ELR (cell line): ENCODE measurements at regions not wholly inside any gene's neighbourhood (a gene's known extent, or its start where the extent isn't known, plus 50 kb on each side); places are given as distances from the start of the nearest gene placed in this dataset.

Source experiments
- DNase-seq: peaks from one replicate; pipeline ENCODE4 v3.0.0-alpha.2; 2015; ENCODE audit warnings: low read depth

DNA sequence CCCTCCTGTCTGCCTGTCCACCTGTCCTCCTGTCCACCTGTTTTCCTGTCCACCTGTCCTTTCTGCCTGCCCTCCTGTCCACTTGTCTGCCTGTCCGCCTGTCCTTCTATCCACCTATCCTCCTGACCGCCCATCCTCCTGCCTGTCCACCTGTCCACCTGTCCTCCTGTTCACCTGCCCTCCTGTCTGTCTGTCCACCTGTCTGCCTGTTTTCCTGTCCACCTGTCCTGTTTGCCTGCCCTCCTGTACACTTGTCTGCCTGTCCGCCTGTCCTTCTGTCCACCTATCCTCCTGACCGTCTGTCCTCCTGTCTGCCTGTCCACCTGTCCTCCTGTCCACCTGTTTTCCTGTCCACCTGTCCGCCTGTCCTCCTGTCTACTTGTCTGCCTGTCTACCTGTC, 682.8 kb downstream of the TBC1D22A start:
- no peak for DNase-seq

- DNase-seq = no peak
Measured at GRCh38 chr22:47444746-47445065, 682.3 kb downstream of the TBC1D22A start.

- DNase-seq = no peak
Measured at GRCh38 chr22:47443836-47444745, 681.6 kb downstream of the TBC1D22A start.

DNA sequence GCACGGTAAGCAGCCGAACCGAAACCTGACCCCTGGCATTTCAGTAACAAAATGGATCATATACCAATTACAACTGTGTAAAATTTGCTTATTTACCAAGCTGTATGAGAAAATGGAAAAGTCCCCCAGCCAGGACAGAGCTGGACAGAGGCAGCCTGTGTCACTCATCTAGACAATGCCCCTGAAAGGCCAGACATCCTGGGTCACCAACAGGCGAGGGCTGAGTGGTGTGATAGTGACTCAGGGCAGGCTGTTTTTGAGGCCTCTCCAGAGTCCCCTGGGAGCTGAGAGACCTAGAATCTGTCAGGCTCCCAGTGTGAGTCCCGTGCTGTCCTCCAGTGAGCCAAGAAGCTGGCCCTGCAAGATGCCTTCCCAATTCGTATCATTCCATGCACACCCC, 680.4 kb downstream of the TBC1D22A start:
- DNase-seq = no peak

DNA sequence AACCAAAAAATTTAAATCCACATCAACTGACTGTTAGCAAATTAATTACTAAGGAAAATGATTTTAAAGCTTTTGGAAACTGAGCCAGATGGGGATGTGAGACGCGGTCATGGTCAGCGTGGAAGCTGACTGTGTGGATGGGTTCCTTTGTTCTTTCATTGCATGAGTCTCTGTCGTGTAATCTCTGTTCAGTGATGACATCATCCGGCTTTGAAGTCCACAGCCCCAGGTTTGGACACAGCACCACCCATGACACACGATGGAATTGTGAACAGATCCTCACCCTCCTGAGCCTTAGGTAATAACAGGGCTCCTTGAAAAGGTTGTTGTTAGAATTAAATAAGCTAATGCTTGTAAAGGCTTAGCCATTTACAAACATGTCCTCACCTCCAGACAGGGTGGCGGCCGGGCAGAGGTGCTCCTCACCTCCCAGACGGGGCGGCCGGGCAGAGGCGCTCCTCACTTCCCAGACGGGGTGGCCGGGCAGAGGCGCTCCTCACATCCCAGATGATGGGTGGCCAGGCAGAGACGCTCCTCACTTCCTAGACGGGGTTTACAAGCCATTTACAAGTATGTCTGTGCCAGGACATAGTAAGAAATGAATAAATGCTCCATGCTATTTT, 677.3 kb downstream of the TBC1D22A start:
- no peak for DNase-seq

- DNase-seq = no peak
Measured at GRCh38 chr22:47437636-47438035, 675.2 kb downstream of the TBC1D22A start.

DNA sequence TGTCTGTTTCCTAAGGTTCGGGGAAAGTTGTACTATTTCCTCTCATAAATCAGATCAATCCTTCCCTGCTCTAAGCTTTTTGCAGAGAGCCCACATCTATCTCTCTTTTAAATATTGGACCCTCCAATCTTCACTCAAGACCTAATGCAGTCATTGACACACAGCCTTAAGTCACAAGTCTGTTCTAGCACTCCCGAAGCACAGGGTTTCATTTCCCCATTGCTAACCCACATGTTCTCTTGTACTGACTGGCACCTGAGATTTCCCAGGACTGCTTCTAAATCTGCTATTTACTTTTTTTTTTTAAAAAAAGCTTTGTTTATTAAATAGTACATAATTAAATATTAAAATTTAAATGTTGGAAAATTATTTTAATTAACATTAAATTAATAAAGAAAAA, 674.7 kb downstream of the TBC1D22A start:
- DNase-seq = no peak

DNA sequence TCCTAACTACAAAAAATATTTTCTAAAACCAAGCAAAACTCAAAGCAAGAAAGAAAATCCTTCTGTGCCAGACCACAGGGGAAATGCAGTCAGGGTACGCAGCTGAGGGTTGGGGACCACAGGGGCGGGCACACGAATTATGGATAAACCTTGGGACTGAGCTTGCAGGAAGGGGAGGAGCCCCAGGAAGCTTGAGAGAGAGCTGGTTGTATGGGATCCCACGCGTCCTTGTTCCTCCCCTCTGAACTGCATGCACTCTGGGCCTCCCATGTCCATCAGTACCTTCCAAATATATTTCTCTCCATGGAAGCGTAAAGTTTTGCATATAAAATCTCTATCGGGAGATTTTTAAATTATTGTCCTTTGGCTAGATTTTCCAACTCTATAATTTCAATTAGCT, 673.4 kb downstream of the TBC1D22A start:
- DNase-seq = no peak

- no peak for DNase-seq
Measured at GRCh38 chr22:47435204-47435487, 672.7 kb downstream of the TBC1D22A start.

- no peak for DNase-seq
Measured at GRCh38 chr22:47434336-47435203, 672.1 kb downstream of the TBC1D22A start.

- DNase-seq = no peak
Measured at GRCh38 chr22:47433627-47434026, 671.2 kb downstream of the TBC1D22A start.

- DNase-seq = no peak
Measured at GRCh38 chr22:47432683-47433082, 670.2 kb downstream of the TBC1D22A start.

GRCh38 chr22:47423861-47424820, 661.7 kb downstream of the TBC1D22A start:
- no peak for DNase-seq

DNA sequence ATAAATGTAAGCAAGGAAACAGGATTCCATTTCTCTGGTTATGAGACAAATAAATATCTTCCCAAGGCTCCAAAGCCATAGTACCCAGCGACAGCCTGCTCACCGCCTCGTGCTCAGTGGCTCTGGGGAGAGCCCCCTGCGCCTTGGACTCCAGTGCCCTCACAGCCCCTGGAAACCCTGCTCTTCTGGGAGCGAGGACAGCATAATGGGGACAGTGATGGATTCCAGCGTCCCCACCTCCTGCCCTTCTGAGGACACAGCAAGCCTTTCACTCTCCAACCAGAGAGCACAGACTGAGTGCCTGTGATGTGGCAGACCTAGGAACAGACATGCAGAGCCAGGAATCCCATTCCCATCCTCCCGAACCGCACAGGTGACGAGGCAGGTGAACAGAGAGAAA, 660.8 kb downstream of the TBC1D22A start:
- DNase-seq = no peak

GRCh38 chr22:47422736-47423135, 660.3 kb downstream of the TBC1D22A start:
- no peak for DNase-seq

DNA sequence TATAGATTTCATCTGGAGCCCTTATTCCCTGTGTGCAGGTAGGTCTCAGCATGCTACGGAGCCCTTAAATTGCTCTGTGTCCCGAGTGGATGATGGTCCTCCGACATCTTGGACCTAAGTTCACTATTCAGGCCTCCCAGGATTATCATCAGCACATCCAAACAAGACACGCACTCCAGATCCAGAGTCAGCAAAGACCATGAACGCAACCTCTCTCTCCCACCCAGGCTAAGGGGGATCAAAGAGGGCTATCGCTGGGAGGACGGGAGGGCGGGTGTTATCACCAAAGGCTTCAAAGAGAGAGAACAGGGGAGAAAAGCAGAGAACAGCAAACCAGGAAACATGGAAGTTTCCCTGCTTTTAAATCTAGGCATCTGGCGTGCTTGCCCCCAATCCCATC, 659.4 kb downstream of the TBC1D22A start:
- DNase-seq = no peak

- no peak for DNase-seq
Measured at GRCh38 chr22:47420211-47420610, 657.8 kb downstream of the TBC1D22A start.

DNA sequence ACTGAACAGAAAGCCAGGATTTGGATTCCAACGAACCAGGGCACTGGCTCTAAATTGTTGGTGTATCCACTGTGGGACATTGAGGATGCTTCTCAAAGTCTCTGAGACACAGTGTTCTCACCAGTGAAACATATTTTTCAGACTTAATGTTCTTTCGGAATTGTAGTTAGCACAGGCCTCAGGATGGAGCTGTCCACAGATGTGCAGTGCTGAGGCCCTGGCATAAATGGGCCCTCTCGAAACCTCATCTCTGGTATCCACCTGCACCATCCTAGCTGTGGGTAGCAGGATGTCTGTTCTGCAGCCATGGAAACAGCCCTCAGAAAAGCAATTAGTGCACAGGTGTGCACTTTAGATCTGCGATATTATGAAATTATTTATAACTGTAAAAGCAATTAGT, 656.8 kb downstream of the TBC1D22A start:
- no peak for DNase-seq

DNA sequence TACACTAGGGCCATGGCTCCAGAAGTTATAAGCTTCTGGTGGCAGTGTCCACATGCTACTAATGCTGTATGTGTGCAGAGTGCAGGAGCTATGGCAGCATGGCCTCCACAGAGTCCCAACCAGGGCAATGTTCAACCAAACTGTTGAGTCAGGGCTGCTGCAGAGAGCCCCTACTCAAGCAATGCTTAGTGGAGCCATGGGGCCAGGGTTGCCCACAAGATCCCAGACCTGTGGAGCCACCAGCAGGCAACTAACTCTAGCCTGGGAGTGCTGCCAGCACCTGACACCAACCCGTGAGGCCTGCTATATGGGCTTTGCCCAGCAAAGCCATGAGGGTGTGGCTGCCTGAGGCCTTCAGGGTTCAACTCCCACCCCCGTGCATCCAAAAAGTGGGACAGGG, 655.2 kb downstream of the TBC1D22A start:
- DNase-seq = no peak

GRCh38 chr22:47411006-47411405, 648.6 kb downstream of the TBC1D22A start:
- DNase-seq = no peak

DNA sequence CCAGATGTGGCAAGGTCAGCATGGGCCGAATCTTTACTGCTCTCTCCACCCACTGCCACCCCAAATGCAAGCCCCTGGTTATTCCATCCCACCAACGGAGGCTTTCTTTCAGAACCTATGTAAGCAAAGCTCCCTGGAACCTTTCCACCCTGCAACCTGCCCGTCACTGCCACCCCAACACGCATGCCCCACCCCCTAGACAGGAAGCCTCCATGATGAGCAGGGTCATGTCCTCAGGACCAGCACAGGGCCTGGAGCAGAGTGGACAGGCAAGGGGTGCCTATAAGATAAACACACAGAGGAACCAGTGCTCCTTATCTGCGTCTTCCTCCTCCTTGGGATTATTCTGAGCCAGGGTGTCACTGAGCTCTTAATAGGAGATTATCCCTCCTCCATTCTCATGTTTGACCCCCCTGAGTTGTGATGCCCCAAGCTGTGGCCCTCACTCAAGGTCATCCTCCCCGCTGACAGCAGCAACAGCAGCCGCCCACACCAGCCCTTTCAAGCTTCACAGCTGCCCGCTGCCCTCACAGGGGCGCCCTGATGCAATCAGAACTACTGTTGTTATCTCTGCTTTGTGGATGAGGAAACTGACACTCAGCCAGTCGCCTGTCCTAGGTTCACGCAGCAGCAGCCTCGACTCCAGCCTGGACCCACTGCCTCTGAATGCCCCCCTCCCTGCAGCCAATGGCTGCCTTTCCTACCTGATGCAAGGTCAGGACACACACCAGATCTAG, 647.3 kb downstream of the TBC1D22A start:
- DNase-seq = no peak
